COLO668 (cell line): ENCODE measurements at regions not wholly inside any gene's neighbourhood (a gene's known extent, or its start where the extent isn't known, plus 50 kb on each side); places are given as distances from the start of the nearest gene placed in this dataset.

ENCODE experiments used
- DNase-seq: peaks from one replicate; lab custom pipeline; 2025; ENCODE audit not compliant: unreplicated experiment; lab: John Stamatoyannopoulos, UW

GRCh38 chr1:173420330-173420806 is 56.8 kb upstream of the PRDX6 start:
- peak; percentile 65 for DNase-seq

- no peak for DNase-seq
Observed at GRCh38 chr1:173421286-173421685, 55.8 kb upstream of the PRDX6 start.

GRCh38 chr1:173421789-173422188 is 55.3 kb upstream of the PRDX6 start:
- no peak for DNase-seq

GRCh38 chr1:173422456-173422976 is 54.6 kb upstream of the PRDX6 start:
- DNase-seq = no peak

- no peak for DNase-seq
Observed at GRCh38 chr1:173423291-173423690, 53.8 kb upstream of the PRDX6 start.

- no peak for DNase-seq
Observed at GRCh38 chr1:173424143-173424542, 53.0 kb upstream of the PRDX6 start.

GRCh38 chr1:173424782-173425407 is 52.2 kb upstream of the PRDX6 start:
- no peak for DNase-seq

- no peak for DNase-seq
Observed at GRCh38 chr1:173426057-173426456, 51.1 kb upstream of the PRDX6 start.

GRCh38 chr1:173427146-173428054 is 49.7 kb upstream of the PRDX6 start:
- no peak for DNase-seq
